Astrocyte (in vitro differentiated cells and primary cell): ENCODE measurements at regions not wholly inside any gene's neighbourhood (a gene's known extent, or its start where the extent isn't known, plus 50 kb on each side); places are given as distances from the start of the nearest gene placed in this dataset.

ENCODE experiments used
- EZH2 ChIP-seq: IDR thresholded peaks from 2 replicates; pipeline ENCODE4 v1.6.1; 2012; ENCODE audit warnings: mild to moderate bottlenecking, low read length, inconsistent platforms; ENCODE audit not compliant: insufficient read depth
- TF ChIP-seq, protein P1 (sequence below): IDR thresholded peaks from 2 replicates; pipeline ENCODE4 v1.5.1; 2011; ENCODE audit warnings: low read depth, mild to moderate bottlenecking, inconsistent platforms, low read length, moderate library complexity; ENCODE audit not compliant: insufficient read depth

DNA sequence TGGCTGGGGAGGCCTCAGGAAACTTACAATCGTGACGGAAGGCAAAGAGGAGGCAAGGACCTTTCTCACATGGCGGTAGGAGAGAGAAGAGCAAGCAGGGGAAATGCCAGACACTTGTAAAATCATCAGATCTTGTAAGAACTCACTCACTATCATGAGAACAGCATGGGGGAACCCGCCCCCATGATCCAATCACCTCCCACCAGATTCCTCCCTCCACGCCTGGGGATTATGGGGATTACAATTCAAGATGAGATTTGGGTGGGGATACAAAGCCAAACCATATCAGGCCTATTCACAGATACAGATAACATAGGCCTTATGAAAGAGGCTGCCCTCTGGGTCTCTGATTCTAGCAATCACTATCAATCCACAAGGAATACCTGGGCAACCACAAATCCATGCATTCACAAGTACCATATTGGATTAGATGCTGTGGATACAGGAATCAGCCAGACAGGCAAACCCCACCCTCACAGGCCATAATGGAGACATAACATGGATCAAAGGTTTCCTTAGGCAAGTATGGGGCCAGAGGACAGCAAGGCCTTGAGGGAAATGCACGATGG lies 284.9 kb downstream of the SOX9 start:
- TF ChIP-seq, protein P1, sequence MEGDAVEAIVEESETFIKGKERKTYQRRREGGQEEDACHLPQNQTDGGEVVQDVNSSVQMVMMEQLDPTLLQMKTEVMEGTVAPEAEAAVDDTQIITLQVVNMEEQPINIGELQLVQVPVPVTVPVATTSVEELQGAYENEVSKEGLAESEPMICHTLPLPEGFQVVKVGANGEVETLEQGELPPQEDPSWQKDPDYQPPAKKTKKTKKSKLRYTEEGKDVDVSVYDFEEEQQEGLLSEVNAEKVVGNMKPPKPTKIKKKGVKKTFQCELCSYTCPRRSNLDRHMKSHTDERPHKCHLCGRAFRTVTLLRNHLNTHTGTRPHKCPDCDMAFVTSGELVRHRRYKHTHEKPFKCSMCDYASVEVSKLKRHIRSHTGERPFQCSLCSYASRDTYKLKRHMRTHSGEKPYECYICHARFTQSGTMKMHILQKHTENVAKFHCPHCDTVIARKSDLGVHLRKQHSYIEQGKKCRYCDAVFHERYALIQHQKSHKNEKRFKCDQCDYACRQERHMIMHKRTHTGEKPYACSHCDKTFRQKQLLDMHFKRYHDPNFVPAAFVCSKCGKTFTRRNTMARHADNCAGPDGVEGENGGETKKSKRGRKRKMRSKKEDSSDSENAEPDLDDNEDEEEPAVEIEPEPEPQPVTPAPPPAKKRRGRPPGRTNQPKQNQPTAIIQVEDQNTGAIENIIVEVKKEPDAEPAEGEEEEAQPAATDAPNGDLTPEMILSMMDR: no peak
- TF ChIP-seq EZH2: no peak
